Right lobe of liver (tissue), 6 donors: ENCODE measurements at regions not wholly inside any gene's neighbourhood (a gene's known extent, or its start where the extent isn't known, plus 50 kb on each side); places are given as distances from the start of the nearest gene placed in this dataset.

Experiments used
- ATAC-seq, 4 donors: fragments of 200-7000 bp; cut with Tn5 transposase; one replicate each; pipeline ENCODE4 v1.9.1; 2020; ENCODE audit warnings: mild to moderate bottlenecking in 4 of 4, moderate library complexity in 4 of 4
- DNase-seq, 3 donors: peaks; one replicate each; pipeline ENCODE4 v3.0.0-alpha.2; 2020
- H3K27ac ChIP-seq, 3 donors: fragments of 200-600 bp; one replicate each; pipeline ENCODE4 v1.8.0; 2022
- H3K27me3 ChIP-seq, 2 donors: fragments of 200-600 bp; one replicate each; pipeline ENCODE4 v1.8.0; 2022
- H3K36me3 ChIP-seq, 4 donors: fragments of 200-600 bp; sonication (generic) in 1 of 4; one replicate each; pipeline versions ENCODE4 v1.5.1 to v1.8.0; 2017 to 2022; ENCODE audit warnings: control low read depth in 1 of 4
- H3K4me1 ChIP-seq, 4 donors: fragments of 200-600 bp; sonication (generic) in 1 of 4; one replicate each; pipeline versions ENCODE4 v1.5.1 to v1.8.0; 2017 to 2022; ENCODE audit warnings: control low read depth in 1 of 4
- H3K4me3 ChIP-seq, 3 donors: fragments of 200-600 bp; one replicate each; pipeline ENCODE4 v1.8.0; 2022
- H3K9me3 ChIP-seq, 4 donors: fragments of 200-600 bp; sonication (generic) in 1 of 4; one replicate each; pipeline versions ENCODE4 v1.5.1 to v1.8.0; 2017 to 2022; ENCODE audit warnings: control low read depth in 1 of 4
- POLR2A ChIP-seq: fragments of 450-650 bp; IDR thresholded peaks from one replicate; pipeline ENCODE4 v1.6.1; 2017; ENCODE audit warnings: antibody characterized with exemption, mild to moderate bottlenecking
- WGBS: methylation state at CpG from one replicate; pipeline ENCODE4 v1.1.6; 2018; ENCODE audit warnings: low coverage, low lambda C conversion rate; ENCODE audit not compliant: insufficient coverage; ENCODE audit errors: missing lambda C conversion rate; 5-methylcytosine and 5-hydroxymethylcytosine counted together
- intact Hi-C, 2 donors: fragments of 100-400 bp; cut with DNase I; formaldehyde crosslinking; loops; one replicate each; pipeline versions ENCODE4 v1.11.2 to v1.14.1; 2022
- TF ChIP-seq, protein P1 (sequence below), 4 donors: fragments of 200-600 bp in 3 of 4; fragments of 450-650 bp in 1 of 4; IDR thresholded peaks; one replicate each; pipeline versions ENCODE4 v1.5.1 to v1.8.0; 2016 to 2022; ENCODE audit warnings: antibody characterized with exemption in 4 of 4, mild to moderate bottlenecking in 2 of 4
- donor health status: DM: no; HTN: yes; CAD: no.
- donor health status: DM: no; HTN: no; CAD: no.
- donor health status: DM: no; HTN: no; CAD: no.
- donor health status: DM: no; HTN: yes; CAD: no.
- donor health status: DM: no; HTN: yes; CAD: no.

DNA sequence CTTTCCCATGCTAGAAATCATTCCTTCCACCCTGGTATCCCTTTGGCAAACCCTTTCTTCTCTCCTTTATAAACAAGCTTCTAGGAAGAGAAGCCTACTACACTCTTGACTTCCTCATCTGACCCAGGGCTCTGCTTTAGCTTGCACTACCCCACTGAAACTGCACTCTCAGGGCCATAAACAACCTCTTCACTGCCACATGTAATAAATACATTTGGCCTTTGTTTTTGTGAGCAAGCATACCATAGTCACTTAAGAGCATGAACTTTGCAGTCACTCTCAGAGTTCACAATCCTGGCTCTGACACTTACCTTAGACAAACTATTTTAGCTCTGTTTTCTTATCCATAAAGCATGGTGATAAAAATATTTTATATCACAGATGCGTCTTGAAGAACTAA, 50.7 kb upstream of the USP38 start:
- 81% methylated on average over 1 of the region's 1 CpG for WGBS
- Histone ChIP-seq H3K27me3 (no peaks in the 10 kb centered on the region), H3K4me1 (no peaks in the 10 kb centered on the region), H3K36me3 (no peaks in the 10 kb centered on the region), H3K27ac (no peak overlapping the region), H3K4me3 (no peak overlapping the region), H3K9me3 (no peaks in the 10 kb centered on the region)
- no peak for ATAC-seq
- no peak for DNase-seq
- intact Hi-C loops = no loop called here
- no peak for TF ChIP-seq POLR2A
- TF ChIP-seq, protein P1, sequence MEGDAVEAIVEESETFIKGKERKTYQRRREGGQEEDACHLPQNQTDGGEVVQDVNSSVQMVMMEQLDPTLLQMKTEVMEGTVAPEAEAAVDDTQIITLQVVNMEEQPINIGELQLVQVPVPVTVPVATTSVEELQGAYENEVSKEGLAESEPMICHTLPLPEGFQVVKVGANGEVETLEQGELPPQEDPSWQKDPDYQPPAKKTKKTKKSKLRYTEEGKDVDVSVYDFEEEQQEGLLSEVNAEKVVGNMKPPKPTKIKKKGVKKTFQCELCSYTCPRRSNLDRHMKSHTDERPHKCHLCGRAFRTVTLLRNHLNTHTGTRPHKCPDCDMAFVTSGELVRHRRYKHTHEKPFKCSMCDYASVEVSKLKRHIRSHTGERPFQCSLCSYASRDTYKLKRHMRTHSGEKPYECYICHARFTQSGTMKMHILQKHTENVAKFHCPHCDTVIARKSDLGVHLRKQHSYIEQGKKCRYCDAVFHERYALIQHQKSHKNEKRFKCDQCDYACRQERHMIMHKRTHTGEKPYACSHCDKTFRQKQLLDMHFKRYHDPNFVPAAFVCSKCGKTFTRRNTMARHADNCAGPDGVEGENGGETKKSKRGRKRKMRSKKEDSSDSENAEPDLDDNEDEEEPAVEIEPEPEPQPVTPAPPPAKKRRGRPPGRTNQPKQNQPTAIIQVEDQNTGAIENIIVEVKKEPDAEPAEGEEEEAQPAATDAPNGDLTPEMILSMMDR (IDR thresholded peaks at IDR 0.05) = no peak
